Thyroid gland (tissue), 4 donors: ENCODE measurements at regions not wholly inside any gene's neighbourhood (a gene's known extent, or its start where the extent isn't known, plus 50 kb on each side); places are given as distances from the start of the nearest gene placed in this dataset.

Experiments used
- DNase-seq, 2 donors: peaks; one replicate each; pipeline ENCODE4 v3.0.0-alpha.2; 2019
- H3K27ac ChIP-seq, 3 donors: fragments of 200-600 bp; sonication (generic); 1 replicate in 2 of 3; 2 replicates in 1 of 3; pipeline ENCODE4 v1.5.1; 2016 to 2019; ENCODE audit warnings: mild to moderate bottlenecking in 1 of 3, moderate library complexity in 1 of 3
- H3K27me3 ChIP-seq: fragments of 200-600 bp; sonication (generic); one replicate; pipeline ENCODE4 v1.5.1; 2019
- H3K36me3 ChIP-seq, 2 donors: fragments of 200-600 bp; sonication (generic); one replicate each; pipeline ENCODE4 v1.5.1; 2016 to 2019
- H3K4me1 ChIP-seq, 2 donors: fragments of 200-600 bp; sonication (generic); one replicate each; pipeline ENCODE4 v1.5.1; 2017 to 2019
- H3K4me3 ChIP-seq, 3 donors: fragments of 200-600 bp; sonication (generic); replicated peaks in 1 of 3; 1 replicate in 2 of 3; 2 replicates in 1 of 3; pipeline ENCODE4 v1.5.1; 2016; ENCODE audit warnings: mild to moderate bottlenecking in 1 of 3
- H3K9me3 ChIP-seq: fragments of 200-600 bp; sonication (generic); one replicate; pipeline ENCODE4 v1.5.1; 2017
- POLR2A ChIP-seq, 2 donors: fragments of 450-650 bp; IDR thresholded peaks; one replicate each; pipeline ENCODE4 v1.6.1; 2017; ENCODE audit warnings: antibody characterized with exemption in 2 of 2, mild to moderate bottlenecking in 2 of 2, moderate library complexity in 1 of 2
- WGBS, 2 donors: methylation state at CpG; one replicate each; pipeline ENCODE4 v1.1.5; 2017; 5-methylcytosine and 5-hydroxymethylcytosine counted together
- intact Hi-C: fragments of 100-400 bp; cut with DNase I; formaldehyde crosslinking; loops from one replicate; pipeline ENCODE4 v1.15.1; 2023
- TF ChIP-seq, protein P1 (sequence below), 6 experiments: fragments of 200-600 bp in 3 of 6; fragments of 450-650 bp in 3 of 6; sonication (generic) in 3 of 6; IDR thresholded peaks; one replicate each; pipeline ENCODE4 v1.5.1; 2016 to 2019; ENCODE audit warnings: antibody characterized with exemption in 6 of 6, mild to moderate bottlenecking in 2 of 6, inconsistent platforms in 1 of 6, moderate library complexity in 1 of 6

DNA sequence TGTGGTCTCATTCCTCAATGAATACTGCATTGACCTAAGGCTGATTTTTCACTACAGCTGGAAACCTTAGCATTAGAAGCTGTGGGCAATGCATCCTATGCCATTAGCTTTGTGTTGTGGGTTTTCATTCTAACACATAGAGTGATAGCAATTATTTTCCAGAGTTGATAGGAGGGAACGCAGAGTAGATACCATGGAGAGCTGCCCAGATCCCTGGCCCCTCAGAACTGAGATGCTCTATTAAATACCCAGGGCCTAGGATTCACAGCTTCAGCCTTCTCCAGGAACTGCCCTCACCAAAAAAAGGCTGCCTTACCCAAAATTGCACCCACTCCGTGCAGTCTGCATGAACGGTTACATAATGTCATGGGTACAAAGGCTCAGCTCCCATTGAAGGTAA lies 444.4 kb downstream of the SUCLA2 start:
- no peaks in the 10 kb centered on the region for H3K4me1 ChIP-seq
- intact Hi-C loops = no loop called here
- no peaks in the 10 kb centered on the region for H3K36me3 ChIP-seq
- TF ChIP-seq, protein P1, sequence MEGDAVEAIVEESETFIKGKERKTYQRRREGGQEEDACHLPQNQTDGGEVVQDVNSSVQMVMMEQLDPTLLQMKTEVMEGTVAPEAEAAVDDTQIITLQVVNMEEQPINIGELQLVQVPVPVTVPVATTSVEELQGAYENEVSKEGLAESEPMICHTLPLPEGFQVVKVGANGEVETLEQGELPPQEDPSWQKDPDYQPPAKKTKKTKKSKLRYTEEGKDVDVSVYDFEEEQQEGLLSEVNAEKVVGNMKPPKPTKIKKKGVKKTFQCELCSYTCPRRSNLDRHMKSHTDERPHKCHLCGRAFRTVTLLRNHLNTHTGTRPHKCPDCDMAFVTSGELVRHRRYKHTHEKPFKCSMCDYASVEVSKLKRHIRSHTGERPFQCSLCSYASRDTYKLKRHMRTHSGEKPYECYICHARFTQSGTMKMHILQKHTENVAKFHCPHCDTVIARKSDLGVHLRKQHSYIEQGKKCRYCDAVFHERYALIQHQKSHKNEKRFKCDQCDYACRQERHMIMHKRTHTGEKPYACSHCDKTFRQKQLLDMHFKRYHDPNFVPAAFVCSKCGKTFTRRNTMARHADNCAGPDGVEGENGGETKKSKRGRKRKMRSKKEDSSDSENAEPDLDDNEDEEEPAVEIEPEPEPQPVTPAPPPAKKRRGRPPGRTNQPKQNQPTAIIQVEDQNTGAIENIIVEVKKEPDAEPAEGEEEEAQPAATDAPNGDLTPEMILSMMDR (IDR thresholded peaks at IDR 0.05) = no peak
- no peak for TF ChIP-seq POLR2A (IDR thresholded peaks at IDR 0.05)
- 95 to 100% methylated on average over 3 of the region's 3 CpGs for WGBS, 2 donors
- no peak overlapping the region for H3K4me3 ChIP-seq
- no peaks in the 10 kb centered on the region for H3K27me3 ChIP-seq
- no peak for DNase-seq
- H3K9me3 ChIP-seq = no peaks in the 10 kb centered on the region
- H3K27ac ChIP-seq = no peak overlapping the region

DNA sequence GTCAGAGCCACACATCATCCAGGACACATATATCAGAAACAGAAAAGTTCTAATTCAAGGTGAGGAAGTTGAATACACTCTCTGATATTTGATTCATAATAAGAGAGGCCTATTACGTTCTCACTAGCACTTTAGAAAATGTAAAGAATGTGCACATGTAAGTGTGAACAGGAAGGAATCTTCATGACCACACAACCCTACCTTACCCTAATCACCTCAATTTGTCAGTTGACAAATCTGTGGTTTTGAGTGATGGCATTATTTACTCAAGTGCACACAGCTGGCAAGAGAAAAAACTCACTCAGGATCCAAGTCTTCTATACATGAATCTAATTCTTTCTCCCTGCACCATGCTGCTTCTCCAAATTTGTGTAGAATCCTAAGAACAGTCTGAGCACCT lies 445.8 kb downstream of the SUCLA2 start:
- no peak for DNase-seq
- Histone ChIP-seq H3K4me1 (no peaks in the 10 kb centered on the region), H3K27me3 (no peaks in the 10 kb centered on the region), H3K4me3 (no peak overlapping the region), H3K36me3 (no peaks in the 10 kb centered on the region), H3K27ac (no peak overlapping the region), H3K9me3 (no peaks in the 10 kb centered on the region)
- no peak for TF ChIP-seq POLR2A (IDR thresholded peaks at IDR 0.05)
- intact Hi-C loops = no loop called here
- 73 to 80% methylated on average over 1 of the region's 1 CpG for WGBS, 2 donors

DNA sequence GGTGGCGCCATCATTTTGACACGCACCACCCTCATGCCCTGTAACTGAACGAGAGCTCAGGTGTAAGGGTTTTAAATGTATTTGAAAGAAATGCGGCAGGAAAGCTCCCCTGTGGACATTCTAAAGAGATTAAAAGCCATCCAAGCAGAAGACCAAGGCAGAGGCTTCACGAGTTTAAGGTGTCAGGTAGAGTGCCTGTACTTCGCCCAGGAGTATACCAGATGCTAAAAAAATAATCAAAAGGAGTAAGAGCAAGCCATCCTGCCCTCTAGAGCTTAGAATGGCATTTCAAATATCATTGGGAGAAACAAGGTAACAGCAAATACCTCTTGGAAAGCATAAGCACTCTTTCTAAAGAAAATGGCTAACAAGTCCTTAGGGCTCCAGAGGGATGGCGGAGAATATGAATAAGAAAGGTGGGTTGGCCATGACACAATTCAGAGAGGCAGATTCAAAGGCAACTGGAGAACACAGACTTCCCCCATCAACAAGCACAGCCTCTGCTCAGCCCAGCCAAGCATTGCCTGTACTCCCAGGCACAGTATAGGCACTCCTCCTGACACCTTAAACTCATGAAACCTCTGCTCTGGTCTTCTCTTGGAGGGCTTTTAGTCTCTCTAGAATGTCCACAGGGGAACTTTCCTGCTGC lies 447.6 kb downstream of the SUCLA2 start:
- DNase-seq = no peak
- Histone ChIP-seq H3K36me3 (no peaks in the 10 kb centered on the region), H3K9me3 (no peaks in the 10 kb centered on the region), H3K27me3 (no peaks in the 10 kb centered on the region), H3K27ac (no peak overlapping the region), H3K4me1 (no peaks in the 10 kb centered on the region), H3K4me3 (no peak overlapping the region)
- intact Hi-C loops = no loop called here
- 59 to 68% methylated on average over 7 of the region's 7 CpGs for WGBS, 2 donors
- no peak for TF ChIP-seq POLR2A (IDR thresholded peaks at IDR 0.05)
- TF ChIP-seq, protein P1 (IDR thresholded peaks at IDR 0.05) = no peak

DNA sequence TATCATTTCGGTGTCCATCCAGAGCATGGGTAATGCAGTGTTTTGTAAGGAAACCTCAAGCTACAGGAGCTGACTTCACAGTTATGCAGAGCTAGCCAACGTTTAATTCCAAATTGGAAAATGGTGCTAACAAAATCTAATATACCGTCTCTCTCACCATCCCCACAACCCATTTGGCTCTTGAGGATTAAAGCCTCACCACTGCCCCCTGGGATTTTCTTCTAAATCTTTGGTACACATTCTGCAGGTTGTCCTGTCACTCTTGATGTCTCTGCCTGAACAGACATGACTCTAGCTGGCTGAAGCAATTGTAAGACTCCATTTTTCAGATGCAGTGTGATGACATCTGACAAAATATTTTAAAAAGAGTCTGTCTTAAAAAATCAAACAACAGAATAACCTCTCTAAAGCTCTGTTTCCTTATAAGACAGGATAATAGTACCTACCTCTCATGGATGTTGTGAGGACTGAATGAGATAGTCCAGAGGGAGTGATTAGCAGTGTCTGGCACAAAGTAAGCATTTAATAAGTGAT lies 451.8 kb downstream of the SUCLA2 start:
- Histone ChIP-seq H3K4me1 (no peaks in the 10 kb centered on the region), H3K4me3 (no peak overlapping the region), H3K27ac (no peak overlapping the region), H3K9me3 (no peaks in the 10 kb centered on the region), H3K36me3 (no peaks in the 10 kb centered on the region), H3K27me3 (no peaks in the 10 kb centered on the region)
- intact Hi-C loops = no loop called here
- no peak for DNase-seq
- 86 to 87% methylated on average over 3 of the region's 3 CpGs for WGBS, 2 donors
- TF ChIP-seq, protein P1 (IDR thresholded peaks at IDR 0.05) = no peak
- TF ChIP-seq POLR2A (IDR thresholded peaks at IDR 0.05) = no peak

DNA sequence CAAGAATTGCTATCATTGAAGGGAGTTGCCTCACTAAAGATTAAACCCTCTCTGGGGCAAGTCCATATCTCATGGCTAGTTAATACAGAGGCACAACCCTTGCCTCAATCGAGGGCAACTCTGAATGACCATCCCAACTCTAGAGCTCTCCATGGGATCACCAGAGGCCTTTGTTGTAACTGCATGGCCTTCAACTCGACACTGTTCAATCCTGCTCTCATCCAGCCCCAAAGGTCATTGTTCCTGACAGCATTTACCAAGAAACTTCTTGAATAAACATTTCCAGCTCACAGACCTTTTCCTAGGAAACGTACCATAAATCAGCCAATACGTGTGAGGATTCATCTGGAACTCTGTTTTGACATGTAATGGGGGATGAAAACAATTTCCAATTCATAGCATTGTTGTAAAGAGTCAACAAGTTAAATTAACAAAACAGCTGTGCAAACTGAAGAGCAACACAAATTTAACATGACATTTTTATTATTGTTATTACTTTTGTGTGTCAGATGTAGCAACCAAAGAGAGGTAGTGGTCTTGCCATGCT lies 452.7 kb downstream of the SUCLA2 start:
- H3K36me3 ChIP-seq = no peaks in the 10 kb centered on the region
- TF ChIP-seq POLR2A (IDR thresholded peaks at IDR 0.05) = no peak
- TF ChIP-seq, protein P1 (IDR thresholded peaks at IDR 0.05) = no peak
- no peaks in the 10 kb centered on the region for H3K27me3 ChIP-seq
- H3K4me1 ChIP-seq = no peaks in the 10 kb centered on the region
- WGBS, 2 donors = 68 to 69% methylated on average over 4 of the region's 4 CpGs
- intact Hi-C loops = no loop called here
- H3K4me3 ChIP-seq = no peak overlapping the region
- H3K27ac ChIP-seq = no peak overlapping the region
- no peak for DNase-seq
- H3K9me3 ChIP-seq = no peaks in the 10 kb centered on the region
